ENCODE measurements at regions not wholly inside any gene's neighbourhood (a gene's known extent, or its start where the extent isn't known, plus 50 kb on each side); places are given as distances from the start of the nearest gene placed in this dataset.

DNA sequence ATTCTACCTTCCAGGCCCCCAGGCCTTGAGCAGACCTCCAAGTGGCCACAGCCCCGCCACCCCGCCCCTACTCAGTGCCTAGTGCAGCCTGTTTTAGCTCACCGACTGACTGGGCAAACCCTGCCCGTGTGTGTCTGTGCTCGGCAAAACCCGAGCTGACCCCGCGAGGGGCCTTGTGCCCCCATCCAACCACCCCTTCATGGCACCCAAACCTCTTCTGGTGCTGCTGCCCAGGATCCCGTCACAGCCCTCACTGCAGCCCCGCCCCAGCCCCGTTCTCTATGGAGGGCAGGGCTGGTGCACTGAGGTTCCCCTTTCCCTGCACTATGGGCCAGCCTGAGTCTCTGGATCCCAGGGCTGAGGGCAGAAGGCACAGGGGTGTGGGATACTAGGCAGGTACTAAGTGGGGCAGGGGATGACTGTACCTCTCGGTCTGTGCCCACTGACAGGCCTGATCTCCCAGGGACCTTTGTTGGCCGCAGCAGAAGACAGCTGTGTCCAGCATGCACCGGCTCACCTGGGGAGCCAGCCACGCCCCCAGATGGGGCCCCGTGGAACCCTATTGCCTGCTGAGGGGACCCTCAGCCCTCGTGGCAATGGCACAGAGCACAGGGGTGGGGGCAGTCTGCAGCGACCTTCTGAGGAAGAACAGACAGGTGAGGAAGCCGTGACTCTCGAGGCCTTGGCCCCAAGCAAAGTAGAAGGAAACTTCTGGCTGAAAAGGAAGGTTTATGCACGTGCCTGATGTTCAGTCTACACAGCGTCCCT lies 69.9 kb upstream of the OTOS start:
- Histone ChIP-seq H3K4ac (ENCODE audit: low read depth, low read length) (no peak overlapping the region), H3K23ac (ENCODE audit: low read depth, low read length) (no peak overlapping the region), H3K79me1 (ENCODE audit: low read depth in 1 of 2, low read length in 2 of 2) (no peaks in the 10 kb centered on the region), H3K18ac (ENCODE audit: low read depth, low read length) (no peak overlapping the region), H2BK15ac (ENCODE audit: low read depth, low read length) (no peak overlapping the region), H4K20me1 (ENCODE audit: insufficient read depth, low read length) (no peaks in the 10 kb centered on the region), H3K9me1 (ENCODE audit: insufficient read depth, low read length) (no peaks in the 10 kb centered on the region), H2AK9ac (replicated peaks; ENCODE audit: low read depth, low read length, poor library complexity) (no peak overlapping the region), H2BK5ac (ENCODE audit: low read depth, low read length, poor library complexity, severe bottlenecking) (no peak overlapping the region), H3K27me3 (ENCODE audit: control insufficient read depth, insufficient read depth, low read length) (peaks cover 16% of the 10 kb centered on the region; the same call in 1 of the 2 replicates), H2AFZ (replicated peaks; ENCODE audit: low read length, poor library complexity) (no peak overlapping the region), H3K4me1 (ENCODE audit: control insufficient read depth, insufficient read depth, low read length) (peaks cover 1% of the 10 kb centered on the region; the same call in 1 of the 2 replicates), H3K14ac (replicated peaks; ENCODE audit: low read depth, low read length) (no peak overlapping the region), H4K5ac (ENCODE audit: low read depth, low read length) (no peak overlapping the region), H3K9me3 (ENCODE audit: control insufficient read depth, insufficient read depth, low read length) (peaks cover 2% of the 10 kb centered on the region; the same call in 1 of the 2 replicates), H3K36me3 (ENCODE audit: control insufficient read depth, insufficient read depth, low read length) (no peaks in the 10 kb centered on the region), H2BK120ac (ENCODE audit: low read depth, low read length) (no peak overlapping the region), H3K4me2 (ENCODE audit: low read depth, low read length) (no peak overlapping the region), H3K27ac (ENCODE audit: insufficient read depth, low read length) (no peak overlapping the region), H3K9ac (ENCODE audit: low read depth, low read length) (no peak overlapping the region), H2BK20ac (ENCODE audit: low read depth, low read length) (no peak overlapping the region), H4K8ac (ENCODE audit: low read depth in 2 of 2, low read length in 2 of 2) (no peak overlapping the region), H3K4me3 (ENCODE audit: insufficient read depth, low read depth, low read length) (no peak overlapping the region), H4K91ac (ENCODE audit: insufficient read depth, low read depth, low read length) (no peak overlapping the region), H3K56ac (ENCODE audit: extremely low read depth, insufficient read depth, low read length) (no peak overlapping the region), H2AK5ac (ENCODE audit: low read depth, low read length) (no peak overlapping the region)
- no TSS peak for BruUV-seq (replicated peaks)
- intact Hi-C loops (cut with micrococcal nuclease), result no loop called here
- in situ Hi-C loops (cut with MboI; ENCODE audit: low sequenced_read_pairs), result no loop called here
- no peak for ATAC-seq (ENCODE audit: low read depth)
- no peak for TF ChIP-seq RFX5 (IDR thresholded peaks at IDR 0.05; ENCODE audit: low read depth, low read length)
- no peak for TF ChIP-seq FOS (IDR thresholded peaks at IDR 0.05; ENCODE audit: low read depth, low read length)
- TF ChIP-seq, protein P1, sequence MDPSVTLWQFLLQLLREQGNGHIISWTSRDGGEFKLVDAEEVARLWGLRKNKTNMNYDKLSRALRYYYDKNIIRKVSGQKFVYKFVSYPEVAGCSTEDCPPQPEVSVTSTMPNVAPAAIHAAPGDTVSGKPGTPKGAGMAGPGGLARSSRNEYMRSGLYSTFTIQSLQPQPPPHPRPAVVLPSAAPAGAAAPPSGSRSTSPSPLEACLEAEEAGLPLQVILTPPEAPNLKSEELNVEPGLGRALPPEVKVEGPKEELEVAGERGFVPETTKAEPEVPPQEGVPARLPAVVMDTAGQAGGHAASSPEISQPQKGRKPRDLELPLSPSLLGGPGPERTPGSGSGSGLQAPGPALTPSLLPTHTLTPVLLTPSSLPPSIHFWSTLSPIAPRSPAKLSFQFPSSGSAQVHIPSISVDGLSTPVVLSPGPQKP (IDR thresholded peaks at IDR 0.05; ENCODE audit: borderline replicate concordance, low read depth, low read length), result no peak
- TF ChIP-seq POLR2A (IDR thresholded peaks at IDR 0.05; ENCODE audit: low read depth, low read length), result no peak
- ChIA-PET CTCF (no interaction called here), POLR2A (ENCODE audit: unreplicated experiment) (no interaction called here)
- dilution Hi-C loops (cut with HindIII; ENCODE audit: low sequenced_read_pairs, unreplicated experiment), result no loop called here
- WGBS, 2 experiments (ENCODE audit: extremely low coverage in 2 of 2, insufficient read length in 1 of 2), result 64% methylated on average over 8 of the region's 22 CpGs; no CpG with 5 or more reads in 1 of the 2 experiments
- DNase-seq, result no peak

Measured in IMR-90 (cell line).